ENCODE measurements at regions not wholly inside any gene's neighbourhood (a gene's known extent, or its start where the extent isn't known, plus 50 kb on each side); places are given as distances from the start of the nearest gene placed in this dataset.

DNA sequence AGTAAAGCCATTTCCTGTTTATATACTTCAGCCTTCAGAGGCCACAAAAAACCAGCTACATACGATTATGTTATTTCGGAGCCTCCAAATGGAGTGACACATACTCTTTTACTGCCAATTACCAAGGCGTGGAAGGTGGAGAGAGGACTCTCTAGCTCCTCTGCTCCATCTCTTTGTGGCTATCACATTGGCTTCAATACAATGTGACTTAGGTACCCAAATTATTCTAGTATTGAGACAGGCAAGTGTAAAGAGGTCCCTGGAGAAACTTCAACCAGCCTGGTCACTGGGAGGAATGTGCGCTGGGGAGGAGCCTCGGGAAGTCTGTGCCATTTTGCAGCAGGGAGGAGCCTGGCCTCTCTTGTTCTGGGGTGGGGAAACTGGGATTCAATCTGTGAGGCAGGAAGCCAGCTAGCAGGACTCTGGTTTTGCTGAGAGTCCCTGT, 85.8 kb upstream of the TAS2R1 start:
- DNase-seq (ENCODE audit: low spot score) (no peak), ATAC-seq (ENCODE audit: low FRiP score) (no peak)
- no peak for TF ChIP-seq CTCF (IDR thresholded peaks at IDR 0.05)

GRCh38 chr5:9713959-9714586, 83.9 kb upstream of the TAS2R1 start:
- ATAC-seq (ENCODE audit: low FRiP score), result no peak
- DNase-seq (ENCODE audit: low spot score), result no peak
- no peak for TF ChIP-seq CTCF (IDR thresholded peaks at IDR 0.05)

GRCh38 chr5:9713356-9713755, 83.2 kb upstream of the TAS2R1 start:
- DNase-seq (ENCODE audit: low spot score) (no peak), ATAC-seq (ENCODE audit: low FRiP score) (no peak)
- no peak for TF ChIP-seq CTCF (IDR thresholded peaks at IDR 0.05)

GRCh38 chr5:9712911-9713310, 82.8 kb upstream of the TAS2R1 start:
- DNase-seq (ENCODE audit: low spot score) (no peak), ATAC-seq (ENCODE audit: low FRiP score) (no peak)
- no peak for TF ChIP-seq CTCF (IDR thresholded peaks at IDR 0.05)

- ATAC-seq (ENCODE audit: low FRiP score) (no peak), DNase-seq (ENCODE audit: low spot score) (no peak)
- no peak for TF ChIP-seq CTCF (IDR thresholded peaks at IDR 0.05)
Measured at GRCh38 chr5:9712506-9712905, 82.4 kb upstream of the TAS2R1 start.

- TF ChIP-seq CTCF (IDR thresholded peaks at IDR 0.05), result no peak
- no peak for ATAC-seq (ENCODE audit: low FRiP score)
- DNase-seq (ENCODE audit: low spot score), result no peak
Measured at GRCh38 chr5:9710069-9710468, 79.9 kb upstream of the TAS2R1 start.

DNA sequence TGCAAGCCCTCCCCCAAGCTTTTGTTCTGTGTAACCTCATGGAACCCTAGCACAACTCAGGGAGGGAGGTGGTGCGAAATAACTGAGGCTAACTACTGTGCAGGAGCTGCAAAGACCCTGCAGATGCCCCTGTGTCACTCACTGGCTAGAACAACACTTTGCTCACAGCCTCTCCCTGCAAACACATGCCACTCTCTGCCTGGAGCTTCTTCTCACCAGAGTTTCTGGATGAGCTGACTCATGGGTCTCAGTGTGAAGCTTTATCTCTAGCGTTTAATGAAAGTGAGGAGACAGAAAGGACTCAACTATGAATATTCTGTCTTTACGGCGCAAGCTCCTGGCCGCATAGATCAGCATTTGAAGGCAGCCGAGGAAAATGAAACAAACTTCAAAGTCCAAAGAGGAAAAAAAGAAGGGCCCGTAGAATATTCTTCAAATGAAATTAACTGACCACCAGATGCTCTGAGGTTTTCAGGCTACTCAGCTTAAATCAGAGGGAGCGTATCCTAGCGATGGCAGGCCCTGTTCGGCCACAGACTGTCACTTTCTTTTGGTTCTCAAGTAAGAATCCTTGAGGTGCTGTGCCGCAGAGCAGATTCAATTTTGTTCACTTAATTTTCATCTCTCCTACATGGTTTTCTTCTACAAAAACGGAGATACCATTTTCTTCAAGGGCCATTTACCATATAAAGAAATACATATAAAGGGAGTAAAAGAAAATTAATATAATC, 77.7 kb upstream of the TAS2R1 start:
- ATAC-seq (ENCODE audit: low FRiP score), result no peak
- no peak for DNase-seq (ENCODE audit: low spot score)
- no peak for TF ChIP-seq CTCF (IDR thresholded peaks at IDR 0.05)

All from omental fat pad (tissue), 3 donors.